HG03066 (cell line): ENCODE measurements at regions not wholly inside any gene's neighbourhood (a gene's known extent, or its start where the extent isn't known, plus 50 kb on each side); places are given as distances from the start of the nearest gene placed in this dataset.
A peak's percentile ranks its signal among the peaks of the same experiment; 100 is the strongest.

Experiments
- ATAC-seq: cut with Tn5 transposase; IDR thresholded peaks from one replicate; pipeline ENCODE4 v1.9.1; 2021; ENCODE audit warnings: low read depth; ENCODE audit not compliant: unreplicated experiment

DNA sequence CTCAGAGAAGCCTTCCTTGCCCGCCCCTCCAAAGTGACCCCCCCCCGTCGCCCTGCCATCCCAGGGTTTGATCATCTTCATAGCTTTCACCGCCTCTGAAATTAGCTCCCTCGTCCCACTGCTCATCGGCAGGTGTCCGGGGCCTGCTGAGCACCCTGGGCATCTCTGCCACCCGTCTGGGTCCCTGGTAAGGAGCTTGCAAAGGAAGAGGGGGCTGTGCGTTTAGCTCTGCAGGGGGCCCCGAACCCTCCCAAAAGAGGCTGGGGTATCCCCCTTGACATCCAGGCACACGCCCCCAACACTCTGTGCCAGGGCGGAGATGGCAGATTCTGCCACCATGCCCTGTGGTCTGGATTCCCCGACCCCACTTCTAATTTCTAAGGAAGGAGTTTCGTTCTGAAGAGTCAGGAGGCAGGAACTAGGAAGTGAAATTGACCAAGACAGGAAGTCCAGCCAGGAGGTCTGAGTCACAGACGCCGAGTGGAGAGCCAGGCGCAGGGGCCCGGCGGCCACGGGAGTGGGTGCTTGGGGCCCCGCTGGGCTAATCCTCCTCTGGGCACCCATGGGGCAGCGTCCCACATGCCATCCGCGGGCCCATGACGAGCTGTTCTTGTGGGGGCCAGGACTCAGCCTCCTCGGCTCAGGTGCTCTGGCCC, 95.7 kb downstream of the RFLNA start:
- ATAC-seq, result peak; percentile 32

- no peak for ATAC-seq
Measured at GRCh38 chr12:124389725-124390441, 95.0 kb downstream of the RFLNA start.

DNA sequence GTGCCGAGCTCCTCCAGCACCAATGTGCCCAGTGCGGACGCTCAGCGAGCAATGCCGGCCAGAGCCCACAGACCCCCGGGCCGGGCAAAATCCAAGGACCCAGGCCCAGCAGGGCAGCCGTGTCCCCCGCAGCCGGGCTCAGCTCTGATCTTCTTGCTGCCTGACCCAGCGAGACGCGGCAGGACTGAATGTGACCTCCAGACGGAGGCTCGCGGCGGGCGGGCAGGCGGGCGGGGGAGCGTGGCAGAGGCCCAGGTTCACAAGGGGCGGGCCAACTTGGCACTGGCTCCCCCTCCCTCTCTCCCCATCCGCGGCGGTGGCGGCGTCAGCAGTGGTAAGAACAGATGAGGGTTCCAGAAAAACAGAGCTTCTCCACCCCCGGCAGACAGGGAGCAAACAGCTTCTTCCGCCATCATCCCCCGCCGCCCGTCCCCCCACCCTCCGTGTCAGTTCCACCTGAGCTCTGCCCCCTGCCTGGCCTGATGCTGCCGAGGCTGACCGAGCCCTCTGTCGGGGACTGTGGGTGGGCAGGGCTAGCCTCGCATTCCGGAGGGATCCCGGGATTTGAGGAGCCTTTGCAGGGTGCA, 94.3 kb downstream of the RFLNA start:
- peak; percentile 37 for ATAC-seq

DNA sequence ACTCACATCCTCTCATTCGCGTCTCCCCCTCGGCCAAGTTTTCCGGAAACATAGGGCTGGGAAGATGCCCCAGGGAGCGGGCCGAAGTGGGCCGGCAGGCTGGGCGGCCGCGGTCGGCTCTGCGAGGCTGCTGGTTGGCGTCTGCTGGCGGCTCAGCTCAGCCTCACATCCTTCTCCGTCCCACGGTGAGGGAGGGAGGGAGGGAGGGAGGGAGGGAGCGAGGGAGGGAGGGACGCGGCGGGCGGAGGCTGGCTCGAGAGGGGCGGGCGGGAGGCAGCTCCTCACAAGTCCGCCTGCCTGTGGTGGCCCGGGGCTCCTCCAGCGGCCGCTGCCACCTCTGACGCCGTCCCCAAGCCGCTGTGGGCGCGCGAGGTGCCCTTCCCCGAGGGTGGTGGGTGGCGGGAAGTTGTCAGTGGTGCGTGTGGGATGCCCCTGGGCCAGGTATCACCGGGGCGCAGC, 93.8 kb downstream of the RFLNA start:
- ATAC-seq, result peak; percentile 37

DNA sequence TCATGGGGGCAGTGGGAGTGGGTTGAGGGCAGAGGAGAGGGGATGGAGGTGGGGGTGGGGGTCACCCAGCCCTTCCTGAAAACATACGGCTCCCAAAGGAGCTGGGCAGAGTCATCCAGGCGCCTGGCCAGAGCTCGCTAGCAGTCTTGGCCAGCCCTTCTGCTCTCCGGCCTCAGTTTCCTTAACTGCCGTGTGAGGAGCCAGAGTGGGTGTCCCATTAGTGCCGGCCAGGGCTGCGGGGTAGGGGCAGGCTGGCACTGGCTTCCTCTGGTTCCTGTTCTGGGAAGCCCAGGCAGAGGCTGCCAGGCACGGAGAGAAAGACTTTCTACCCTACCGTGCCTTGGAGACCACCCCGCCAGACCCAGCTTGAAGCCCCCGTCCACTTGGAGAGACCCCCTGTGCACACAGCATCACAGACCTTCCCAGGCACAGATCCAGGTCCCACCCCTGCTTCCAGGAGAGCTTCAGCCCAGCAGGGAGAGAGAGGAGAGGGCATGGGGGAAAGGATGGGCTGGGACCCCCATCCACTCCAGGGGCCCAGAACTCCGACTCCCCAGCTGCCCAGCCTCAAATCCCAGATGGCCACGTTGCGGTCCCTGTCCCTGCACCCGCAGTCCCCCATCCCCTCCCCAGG, 93.3 kb downstream of the RFLNA start:
- no peak for ATAC-seq

GRCh38 chr12:124387528-124387911, 92.6 kb downstream of the RFLNA start:
- no peak for ATAC-seq

GRCh38 chr12:124386661-124387527, 92.0 kb downstream of the RFLNA start:
- no peak for ATAC-seq

DNA sequence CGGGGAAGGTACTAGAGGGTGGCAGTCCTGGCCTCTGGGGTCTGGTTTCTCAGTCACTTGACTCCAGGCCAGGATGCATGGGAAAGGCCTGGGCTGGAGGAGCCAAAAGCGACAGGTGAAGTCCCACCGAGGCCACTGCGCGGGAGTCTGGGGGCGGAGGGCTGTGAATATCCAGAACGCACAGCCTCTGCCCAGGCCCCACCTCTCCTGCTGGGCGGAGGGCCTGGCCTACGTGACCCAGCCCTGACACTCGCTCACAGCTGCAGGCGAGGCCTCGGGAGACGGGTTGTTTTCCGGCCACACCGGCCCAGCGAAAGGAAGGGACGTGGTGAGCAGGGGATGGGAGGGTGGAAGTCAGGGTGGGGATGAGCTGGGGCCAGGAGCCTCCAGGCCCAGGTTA, 91.2 kb downstream of the RFLNA start:
- ATAC-seq, result no peak

DNA sequence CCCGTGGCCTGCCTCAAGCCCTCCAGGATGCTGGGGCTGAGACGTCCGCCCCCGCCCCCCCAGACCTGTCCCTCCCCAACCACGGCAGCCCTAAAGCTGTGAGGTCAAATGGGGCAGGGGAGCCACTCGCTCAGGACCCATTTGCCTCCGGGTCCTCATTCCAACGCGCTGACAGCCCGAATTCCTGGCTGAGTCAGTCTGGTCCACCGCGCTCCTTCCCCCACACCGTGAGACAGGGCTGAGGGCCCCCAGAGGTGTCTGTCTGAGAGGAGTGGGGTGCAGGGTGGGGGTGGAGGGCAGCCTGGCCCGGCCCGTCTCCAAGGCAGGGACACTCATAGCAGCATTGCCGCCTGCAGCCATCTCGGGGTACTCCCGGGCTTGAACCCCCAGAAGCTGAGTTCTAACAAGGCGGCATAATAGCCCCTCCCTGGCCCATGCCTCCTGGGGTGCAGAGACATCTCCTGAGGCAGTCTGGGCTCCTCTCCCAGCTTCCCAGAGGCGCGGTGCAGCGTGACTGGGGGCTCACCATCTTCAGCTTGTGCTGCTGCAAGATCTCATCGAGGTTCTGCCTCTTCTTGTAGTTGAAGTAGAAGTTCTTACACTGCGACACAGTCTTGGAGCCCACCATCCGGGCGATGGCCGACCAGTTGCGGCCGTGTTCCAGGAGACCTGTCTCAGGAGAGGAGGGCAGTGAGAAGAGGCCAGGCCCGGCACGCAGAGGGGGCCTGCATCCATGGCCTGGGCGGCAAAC, 90.5 kb downstream of the RFLNA start:
- ATAC-seq, result no peak

GRCh38 chr12:124384299-124384894, 89.5 kb downstream of the RFLNA start:
- no peak for ATAC-seq

DNA sequence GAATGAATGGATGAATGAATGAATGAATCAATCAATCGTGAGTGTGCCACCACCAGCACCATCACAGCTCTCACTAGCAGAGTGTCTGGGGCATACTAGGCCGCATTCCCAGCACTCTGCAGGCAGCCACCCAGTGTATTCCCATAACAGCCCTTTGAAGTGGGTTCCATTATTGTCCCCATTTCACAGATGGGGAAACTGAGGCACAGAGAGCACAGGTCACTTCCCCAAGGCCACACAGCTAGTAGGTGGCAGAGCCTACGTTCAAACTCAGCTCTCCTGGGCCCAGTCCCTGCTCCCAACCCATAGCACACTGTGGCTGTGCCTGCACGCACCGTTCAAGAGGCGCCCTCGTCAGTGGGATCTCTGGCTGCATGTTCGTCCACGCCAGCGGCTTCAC, 88.1 kb downstream of the RFLNA start:
- ATAC-seq, result no peak

- no peak for ATAC-seq
Measured at GRCh38 chr12:124381456-124382296, 86.8 kb downstream of the RFLNA start.

DNA sequence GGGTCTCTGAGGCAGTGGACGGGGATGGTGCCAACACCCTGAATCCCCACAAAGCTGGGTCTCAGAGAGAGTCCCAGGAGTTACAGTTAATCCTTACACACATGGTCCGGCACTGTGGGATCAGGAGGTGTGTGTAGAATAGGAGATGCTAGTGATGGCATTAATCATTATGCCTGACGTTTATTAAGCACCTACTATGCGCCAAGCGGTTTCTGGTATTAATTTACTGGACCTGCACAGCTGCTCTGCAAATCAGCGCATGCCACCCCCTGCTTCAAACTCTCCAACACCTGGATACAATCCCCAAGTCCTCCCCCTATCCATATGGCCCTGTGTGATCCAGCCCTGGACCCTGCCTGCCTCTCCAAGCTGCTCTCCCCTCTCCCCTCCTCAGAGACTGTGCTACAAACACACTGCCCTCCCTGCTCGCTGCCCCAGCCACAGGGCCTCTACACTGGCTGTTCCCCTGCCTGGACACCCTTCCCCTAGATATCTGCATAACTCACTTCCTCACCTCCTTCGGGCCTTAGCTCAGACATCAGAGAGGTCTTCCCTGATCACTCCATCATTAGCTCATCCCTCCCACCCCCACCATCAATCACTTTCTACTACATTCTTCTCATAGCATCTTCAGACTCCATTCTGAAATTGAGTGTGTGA, 86.0 kb downstream of the RFLNA start:
- ATAC-seq, result no peak

DNA sequence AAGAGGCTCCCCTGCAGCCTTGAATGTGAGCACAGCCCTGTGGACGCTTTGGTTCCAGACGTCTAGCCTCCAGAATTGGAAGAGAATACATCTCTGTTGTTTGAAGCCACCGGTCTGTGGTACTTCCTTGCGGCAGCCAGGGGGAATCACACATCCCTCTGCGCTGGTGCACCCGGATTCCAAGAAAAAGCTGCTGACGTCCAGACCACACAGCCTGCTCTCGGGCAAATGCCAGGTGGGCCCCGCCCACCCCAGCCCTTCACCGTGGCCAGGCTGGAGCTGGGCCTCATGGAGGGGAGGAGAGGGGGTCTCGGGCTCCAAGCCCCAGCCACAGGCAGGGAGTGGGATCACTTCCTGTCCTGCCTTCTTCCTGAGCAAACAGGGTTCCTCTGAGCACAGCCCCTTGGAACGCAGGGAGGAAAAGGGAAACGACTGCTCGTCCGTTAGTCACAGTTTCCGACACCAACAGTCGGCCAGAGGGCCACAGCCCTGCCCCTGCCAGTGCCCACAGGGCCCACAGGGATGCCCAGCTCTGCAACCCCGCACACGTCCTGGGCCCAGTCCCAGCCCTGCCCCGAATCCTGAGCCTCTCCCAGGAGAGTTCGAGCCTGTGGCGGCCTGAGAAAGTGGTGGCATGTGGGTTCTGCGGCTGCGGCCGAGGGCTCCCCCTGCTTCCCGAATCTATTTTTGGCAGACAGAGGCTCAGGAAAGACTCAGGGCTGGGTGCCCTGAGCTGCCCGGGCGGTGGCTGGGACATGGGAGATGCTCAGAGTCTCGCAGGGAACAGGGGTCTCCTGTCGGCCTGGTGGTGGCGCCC, 85.3 kb downstream of the RFLNA start:
- no peak for ATAC-seq

GRCh38 chr12:124379379-124379937, 84.6 kb downstream of the RFLNA start:
- ATAC-seq, result no peak

DNA sequence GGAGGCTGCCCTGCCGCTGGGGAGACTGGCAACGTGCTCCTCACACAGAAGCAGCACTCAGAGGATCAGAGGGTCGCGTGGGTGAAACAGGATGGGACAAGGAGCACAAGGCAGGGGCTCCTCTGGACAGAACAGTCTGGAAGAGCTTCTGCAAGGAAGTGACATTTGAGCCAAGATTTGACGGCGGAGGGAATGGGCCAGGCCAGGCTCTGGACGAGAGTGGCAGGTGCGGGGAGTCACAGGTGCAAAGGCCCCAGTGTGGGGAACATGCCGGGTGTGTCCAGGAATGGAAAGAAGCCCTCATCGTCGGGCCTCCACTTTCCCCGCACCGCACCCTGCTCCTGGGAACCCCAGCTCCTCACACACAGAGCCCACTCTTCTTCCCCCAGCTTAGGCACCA, 84.0 kb downstream of the RFLNA start:
- ATAC-seq, result no peak

GRCh38 chr12:124377981-124378509, 83.2 kb downstream of the RFLNA start:
- ATAC-seq, result no peak
